GM18519 (cell line): ENCODE measurements at regions not wholly inside any gene's neighbourhood (a gene's known extent, or its start where the extent isn't known, plus 50 kb on each side); places are given as distances from the start of the nearest gene placed in this dataset.

Experiments used
- ATAC-seq: cut with Tn5 transposase; IDR thresholded peaks from one replicate; pipeline ENCODE4 v1.9.1; 2021; ENCODE audit warnings: mild to moderate bottlenecking, moderate library complexity; ENCODE audit not compliant: unreplicated experiment, low FRiP score

- no peak for ATAC-seq
Measured at GRCh38 chr10:76667408-76668370, 969.9 kb downstream of the KCNMA1 start.

GRCh38 chr10:76666891-76667290, 970.7 kb downstream of the KCNMA1 start:
- no peak for ATAC-seq

GRCh38 chr10:76665029-76665428, 972.6 kb downstream of the KCNMA1 start:
- no peak for ATAC-seq

GRCh38 chr10:76657337-76658012, 980.1 kb downstream of the KCNMA1 start:
- no peak for ATAC-seq

GRCh38 chr10:76651154-76651553, 986.5 kb downstream of the KCNMA1 start:
- ATAC-seq, result no peak

GRCh38 chr10:76649723-76650127, 987.9 kb downstream of the KCNMA1 start:
- no peak for ATAC-seq

- no peak for ATAC-seq
Measured at GRCh38 chr10:76649254-76649653, 988.4 kb downstream of the KCNMA1 start.

GRCh38 chr10:76647301-76647700, 990.3 kb downstream of the KCNMA1 start:
- no peak for ATAC-seq

GRCh38 chr10:76645341-76645740, 992.3 kb downstream of the KCNMA1 start:
- no peak for ATAC-seq

GRCh38 chr10:76644476-76644875, 993.1 kb downstream of the KCNMA1 start:
- ATAC-seq, result no peak

- ATAC-seq, result no peak
Measured at GRCh38 chr10:76643511-76643911, 994.1 kb downstream of the KCNMA1 start.

GRCh38 chr10:76642358-76642757, 995.2 kb downstream of the KCNMA1 start:
- no peak for ATAC-seq

GRCh38 chr10:76641215-76641614, 996.4 kb downstream of the KCNMA1 start:
- no peak for ATAC-seq

- ATAC-seq, result no peak
Measured at GRCh38 chr10:76640806-76641205, 996.8 kb downstream of the KCNMA1 start.

- ATAC-seq, result no peak
Measured at GRCh38 chr10:76632767-76633051, 1004.9 kb downstream of the KCNMA1 start.

- ATAC-seq, result no peak
Measured at GRCh38 chr10:76631884-76632766, 1005.5 kb downstream of the KCNMA1 start.

- ATAC-seq, result no peak
Measured at GRCh38 chr10:76631036-76631670, 1006.5 kb downstream of the KCNMA1 start.

- ATAC-seq, result no peak
Measured at GRCh38 chr10:76628801-76629200, 1008.8 kb downstream of the KCNMA1 start.

- no peak for ATAC-seq
Measured at GRCh38 chr10:76626386-76626785, 1011.2 kb downstream of the KCNMA1 start.

- peak; percentile 95 for ATAC-seq
Measured at GRCh38 chr10:76624470-76624869, 1013.1 kb downstream of the KCNMA1 start.
